Epithelial cell of prostate (primary cell): ENCODE measurements at regions not wholly inside any gene's neighbourhood (a gene's known extent, or its start where the extent isn't known, plus 50 kb on each side); places are given as distances from the start of the nearest gene placed in this dataset.

Experiments
- DNase-seq: peaks from one replicate; pipeline ENCODE4 v3.0.0-alpha.2; 2011; ENCODE audit warnings: low read depth, low spot score
- H3K27ac ChIP-seq: fragments of 450-650 bp; 2 replicates; pipeline ENCODE4 v1.5.1; 2017; ENCODE audit warnings: mild to moderate bottlenecking

- no peak overlapping the region for H3K27ac ChIP-seq
- DNase-seq = no peak
These were observed 201.2 kb upstream of the CELF2 start for GRCh38 chr10:10816447-10816846.

- no peak overlapping the region for H3K27ac ChIP-seq
- DNase-seq = no peak
These were observed 200.1 kb upstream of the CELF2 start for GRCh38 chr10:10817609-10818008.

GRCh38 chr10:10818082-10818481, 199.6 kb upstream of the CELF2 start:
- DNase-seq = no peak
- no peak overlapping the region for H3K27ac ChIP-seq

GRCh38 chr10:10819206-10819856, 198.3 kb upstream of the CELF2 start:
- DNase-seq = no peak
- H3K27ac ChIP-seq = no peak overlapping the region

GRCh38 chr10:10821926-10822325, 195.7 kb upstream of the CELF2 start:
- no peak overlapping the region for H3K27ac ChIP-seq
- DNase-seq = no peak

GRCh38 chr10:10824591-10825148, 193.0 kb upstream of the CELF2 start:
- no peak for DNase-seq
- no peak overlapping the region for H3K27ac ChIP-seq

GRCh38 chr10:10826125-10826524, 191.5 kb upstream of the CELF2 start:
- H3K27ac ChIP-seq = no peak overlapping the region
- peak; percentile 50 for DNase-seq

GRCh38 chr10:10828623-10829022, 189.0 kb upstream of the CELF2 start:
- DNase-seq = no peak
- H3K27ac ChIP-seq = no peak overlapping the region

GRCh38 chr10:10829576-10829975, 188.1 kb upstream of the CELF2 start:
- no peak for DNase-seq
- no peak overlapping the region for H3K27ac ChIP-seq

GRCh38 chr10:10830293-10830986, 187.2 kb upstream of the CELF2 start:
- no peak for DNase-seq

GRCh38 chr10:10831085-10831484, 186.6 kb upstream of the CELF2 start:
- peak; percentile 27 for DNase-seq
- H3K27ac ChIP-seq = peak overlapping the region; percentile 63

More at GRCh38 chr10:10830293-10830986, 187.2 kb upstream of the CELF2 start:
- peak overlapping the region; percentile 63 for H3K27ac ChIP-seq

- no peak overlapping the region for H3K27ac ChIP-seq
- no peak for DNase-seq
These were observed 183.7 kb upstream of the CELF2 start for GRCh38 chr10:10833955-10834354.

GRCh38 chr10:10844251-10844650, 173.4 kb upstream of the CELF2 start:
- DNase-seq = no peak
- H3K27ac ChIP-seq = no peak overlapping the region

GRCh38 chr10:10845185-10845584, 172.5 kb upstream of the CELF2 start:
- H3K27ac ChIP-seq = no peak overlapping the region

GRCh38 chr10:10845826-10846503, 171.7 kb upstream of the CELF2 start:
- H3K27ac ChIP-seq = no peak overlapping the region
- no peak for DNase-seq

More at GRCh38 chr10:10845185-10845584, 172.5 kb upstream of the CELF2 start:
- DNase-seq = no peak

- no peak overlapping the region for H3K27ac ChIP-seq
- DNase-seq = no peak
These were observed 171.2 kb upstream of the CELF2 start for GRCh38 chr10:10846504-10846900.

GRCh38 chr10:10847387-10847786, 170.3 kb upstream of the CELF2 start:
- no peak overlapping the region for H3K27ac ChIP-seq
- no peak for DNase-seq

- no peak overlapping the region for H3K27ac ChIP-seq
- DNase-seq = no peak
These were observed 169.1 kb upstream of the CELF2 start for GRCh38 chr10:10848488-10849111.

GRCh38 chr10:10849306-10849705, 168.4 kb upstream of the CELF2 start:
- no peak for DNase-seq
- no peak overlapping the region for H3K27ac ChIP-seq

GRCh38 chr10:10850214-10850613, 167.5 kb upstream of the CELF2 start:
- no peak for DNase-seq
- H3K27ac ChIP-seq = no peak overlapping the region

GRCh38 chr10:10852464-10852863, 165.2 kb upstream of the CELF2 start:
- DNase-seq = no peak
- H3K27ac ChIP-seq = no peak overlapping the region
